B cell (primary cell): ENCODE measurements at regions not wholly inside any gene's neighbourhood (a gene's known extent, or its start where the extent isn't known, plus 50 kb on each side); places are given as distances from the start of the nearest gene placed in this dataset.

Experiments
- ATAC-seq: fragments of 200-7000 bp; cut with Tn5 transposase; one replicate; pipeline ENCODE4 v1.10.0; 2021; ENCODE audit warnings: low read depth, mild to moderate bottlenecking, moderate number of reproducible peaks, moderate library complexity
- CTCF ChIA-PET: fragments of 350-600 bp; sonication (Branson Sonifier 250); formaldehyde crosslinking; loops from one replicate; lab custom pipeline; 2021; ENCODE audit warnings: antibody characterized with exemption, inconsistent platforms; lab: Charles Lee
- POLR2A ChIA-PET: fragments of 350-600 bp; sonication (Branson Sonifier 250); formaldehyde crosslinking; loops from one replicate; lab custom pipeline; 2021; ENCODE audit warnings: antibody characterized with exemption; lab: Charles Lee
- DNase-seq: peaks from one replicate; pipeline ENCODE4 v3.0.0; 2013
- H2AFZ ChIP-seq: 2 replicates; pipeline ENCODE4 v1.6.1; 2012; ENCODE audit warnings: mild to moderate bottlenecking, low read depth, low read length; ENCODE audit not compliant: insufficient read depth, poor library complexity, severe bottlenecking
- H3K27ac ChIP-seq, 2 donors: 1 replicate in 1 of 2; 2 replicates in 1 of 2; pipeline ENCODE4 v1.5.1; 2012 to 2013; ENCODE audit warnings: low read length in 2 of 2, mild to moderate bottlenecking in 2 of 2, moderate library complexity in 1 of 2
- H3K27me3 ChIP-seq, 4 experiments: fragments of 200-600 bp in 1 of 4; sonication (generic) in 1 of 4; replicated peaks in 1 of 4; 1 replicate in 2 of 4; 2 replicates in 2 of 4; pipeline versions ENCODE4 v1.6.1 to v1.7.0; 2013 to 2016; ENCODE audit warnings: low read length in 3 of 4, mild to moderate bottlenecking in 2 of 4, mixed read lengths in 1 of 4, moderate library complexity in 1 of 4; ENCODE audit not compliant: insufficient read depth in 4 of 4, control insufficient read depth in 3 of 4; ENCODE audit errors: control extremely low read depth in 1 of 4
- H3K36me3 ChIP-seq, 2 experiments: replicated peaks in 1 of 2; 1 replicate in 1 of 2; 2 replicates in 1 of 2; pipeline versions ENCODE4 v1.6.1 to v1.7.1; 2013; ENCODE audit warnings: low read length in 1 of 2; ENCODE audit not compliant: insufficient read depth in 2 of 2, control insufficient read depth in 1 of 2; ENCODE audit errors: control extremely low read depth in 1 of 2, extremely low read depth in 1 of 2
- H3K4me1 ChIP-seq, 2 donors: fragments of 200-600 bp in 1 of 2; sonication (generic) in 1 of 2; 1 replicate in 1 of 2; 2 replicates in 1 of 2; pipeline versions ENCODE4 v1.5.1 to v1.6.1; 2013 to 2017; ENCODE audit warnings: low read length in 2 of 2; ENCODE audit not compliant: control insufficient read depth in 2 of 2, insufficient read depth in 2 of 2
- H3K4me2 ChIP-seq: replicated peaks from 2 replicates; pipeline ENCODE3; 2012; ENCODE audit warnings: mild to moderate bottlenecking, low read depth, low read length; ENCODE audit not compliant: poor library complexity, severe bottlenecking
- H3K4me3 ChIP-seq, 5 experiments: fragments of 200-600 bp in 1 of 5; sonication (generic) in 1 of 5; 1 replicate in 3 of 5; 2 replicates in 2 of 5; pipeline versions ENCODE4 v1.5.1 to v1.7.0; 2011 to 2016; ENCODE audit warnings: low read length in 4 of 5, mild to moderate bottlenecking in 4 of 5, low read depth in 2 of 5, control low read depth in 1 of 5, moderate library complexity in 1 of 5; ENCODE audit not compliant: insufficient read depth in 1 of 5; ENCODE audit errors: control extremely low read depth in 1 of 5, extremely low read depth in 1 of 5
- H3K79me2 ChIP-seq: fragments of 200-600 bp; sonication (generic); one replicate; pipeline ENCODE4 v1.6.0; 2016; ENCODE audit warnings: low read length; ENCODE audit not compliant: control insufficient read depth, insufficient read depth
- H3K9ac ChIP-seq: fragments of 200-600 bp; sonication (generic); 2 replicates; pipeline ENCODE4 v1.6.1; 2017; ENCODE audit warnings: mild to moderate bottlenecking, low read length, moderate library complexity
- H3K9me3 ChIP-seq, 3 donors: one replicate each; pipeline versions ENCODE4 v1.6.1 to v1.7.1; 2013; ENCODE audit warnings: low read length in 2 of 3; ENCODE audit not compliant: control insufficient read depth in 2 of 3, insufficient read depth in 1 of 3; ENCODE audit errors: control extremely low read depth in 1 of 3
- H4K20me1 ChIP-seq: 2 replicates; pipeline ENCODE4 v1.6.0; 2012; ENCODE audit warnings: mild to moderate bottlenecking, low read length; ENCODE audit not compliant: insufficient read depth, control insufficient read depth, poor library complexity, severe bottlenecking
- H3K27ac Mint-ChIP-seq: one replicate; pipeline ENCODE4 v1.8.0; 2021; ENCODE audit warnings: mixed read lengths
- H3K27me3 Mint-ChIP-seq: one replicate; pipeline ENCODE4 v1.8.0; 2021; ENCODE audit warnings: mixed read lengths
- H3K4me1 Mint-ChIP-seq: one replicate; pipeline ENCODE4 v1.8.0; 2021; ENCODE audit warnings: mixed read lengths
- H3K4me3 Mint-ChIP-seq: one replicate; pipeline ENCODE4 v1.8.0; 2021; ENCODE audit warnings: mixed read lengths
- H3K9me3 Mint-ChIP-seq: one replicate; pipeline ENCODE4 v1.8.0; 2022; ENCODE audit warnings: mixed read lengths; ENCODE audit not compliant: insufficient read depth
- CTCF ChIP-seq: fragments of 200-600 bp; IDR thresholded peaks from one replicate; pipeline ENCODE4 v1.8.0; 2022; ENCODE audit warnings: antibody characterized with exemption, mild to moderate bottlenecking
- EZH2 ChIP-seq: IDR thresholded peaks from 2 replicates; pipeline ENCODE4 v1.6.1; 2012; ENCODE audit warnings: borderline replicate concordance, low read depth, mild to moderate bottlenecking, moderate library complexity, low read length; ENCODE audit not compliant: insufficient read depth, poor library complexity, severe bottlenecking
- WGBS: methylation state at CpG from one replicate; pipeline ENCODE4 v1.1.5; 2013; ENCODE audit warnings: missing lambda C conversion rate; ENCODE audit not compliant: insufficient coverage; 5-methylcytosine and 5-hydroxymethylcytosine counted together
- intact Hi-C: fragments of 100-400 bp; cut with micrococcal nuclease; formaldehyde crosslinking; loops from one replicate; pipeline ENCODE4 v1.10.0; 2022

- H3K27me3 ChIP-seq, result peaks cover 0 to 32% (median 2%) of the 10 kb centered on the region in 4 experiments
- no peak for TF ChIP-seq CTCF
- TF ChIP-seq EZH2, result no peak
These were observed 204.5 kb downstream of the RBFOX3 start for GRCh38 chr17:79406316-79406715.

GRCh38 chr17:79405823-79406222 is 205.0 kb downstream of the RBFOX3 start:
- 55% methylated on average over 1 of the region's 1 CpG for WGBS
- Histone ChIP-seq H4K20me1 (no peaks in the 10 kb centered on the region), H3K36me3 (no peaks in the 10 kb centered on the region), H3K4me1 (peaks cover 2 to 3% of the 10 kb centered on the region in 2 donors), H3K9ac (no peak overlapping the region), H2AFZ (no peak overlapping the region), H3K9me3 (peaks cover 0 to 3% (median 0%) of the 10 kb centered on the region in 3 donors), H3K4me2 (no peak overlapping the region), H3K4me3 (no peak overlapping the region), H3K79me2 (no peaks in the 10 kb centered on the region), H3K27ac (no peak overlapping the region), H3K27me3 (peaks cover 0 to 35% (median 3%) of the 10 kb centered on the region in 4 experiments)
- H3K27ac Mint-ChIP-seq, result no peak overlapping the region
- H3K4me1 Mint-ChIP-seq, result peaks cover 7% of the 10 kb centered on the region
- H3K4me3 Mint-ChIP-seq, result no peak overlapping the region
- peaks cover 44% of the 10 kb centered on the region for H3K27me3 Mint-ChIP-seq
- ATAC-seq (no peak), DNase-seq (no peak)
- intact Hi-C loops, result no loop called here
- no peaks in the 10 kb centered on the region for H3K9me3 Mint-ChIP-seq
- ChIA-PET POLR2A (no interaction called here), CTCF (interaction anchor here (0.6 to 6.2 kb wide), 2 partner anchors 14 to 318 kb away, joined by 4 to 77 read pairs; no protein-coding TSS in a partner anchor)
- no peak for TF ChIP-seq CTCF
- TF ChIP-seq EZH2, result no peak

More at GRCh38 chr17:79406316-79406715, 204.5 kb downstream of the RBFOX3 start:
- intact Hi-C loops, result no loop called here
- no peaks in the 10 kb centered on the region for H3K4me1 ChIP-seq
- no peak for DNase-seq
- H3K36me3 ChIP-seq, result no peaks in the 10 kb centered on the region
- no peak overlapping the region for H3K9ac ChIP-seq
- Mint-ChIP-seq H3K27me3 (peaks cover 39% of the 10 kb centered on the region), H3K4me1 (peaks cover 2% of the 10 kb centered on the region), H3K27ac (no peak overlapping the region), H3K4me3 (no peak overlapping the region), H3K9me3 (no peaks in the 10 kb centered on the region)
- no peak overlapping the region for H3K27ac ChIP-seq
- no peaks in the 10 kb centered on the region for H3K79me2 ChIP-seq
- H4K20me1 ChIP-seq, result no peaks in the 10 kb centered on the region
- 46% methylated on average over 9 of the region's 16 CpGs for WGBS
- H3K4me2 ChIP-seq, result no peak overlapping the region
- H3K4me3 ChIP-seq, result no peak overlapping the region
- no peak overlapping the region for H2AFZ ChIP-seq
- ChIA-PET CTCF (interaction anchor here (0.6 kb wide), 1 partner anchor 319 kb away, joined by 4 read pairs; no protein-coding TSS in a partner anchor), POLR2A (no interaction called here)
- peaks cover 0 to 3% (median 0%) of the 10 kb centered on the region in 3 donors for H3K9me3 ChIP-seq
- ATAC-seq, result no peak
